GM18520 (cell line): ENCODE measurements at regions not wholly inside any gene's neighbourhood (a gene's known extent, or its start where the extent isn't known, plus 50 kb on each side); places are given as distances from the start of the nearest gene placed in this dataset.
"Not testable (repeated sequence)": the region's sequence is repeated elsewhere in the genome, so short reads cannot be mapped to it uniquely, and the experiment has no call there.

Experiments
- ATAC-seq: cut with Tn5 transposase; IDR thresholded peaks from one replicate; pipeline ENCODE4 v1.9.1; 2021; ENCODE audit not compliant: unreplicated experiment

GRCh38 chr1:81304187-81304586, 496.5 kb upstream of the ADGRL2 start:
- ATAC-seq: no peak

GRCh38 chr1:81299892-81300291, 500.8 kb upstream of the ADGRL2 start:
- ATAC-seq: no peak

- no peak for ATAC-seq
Measured at GRCh38 chr1:81298266-81298665, 502.5 kb upstream of the ADGRL2 start.

GRCh38 chr1:81296601-81297000, 504.1 kb upstream of the ADGRL2 start:
- ATAC-seq: no peak

GRCh38 chr1:81290326-81290725, 510.4 kb upstream of the ADGRL2 start:
- ATAC-seq: no peak

- no peak for ATAC-seq
Measured at GRCh38 chr1:81288689-81289088, 512.0 kb upstream of the ADGRL2 start.

GRCh38 chr1:81287411-81288080, 513.2 kb upstream of the ADGRL2 start:
- no peak for ATAC-seq

- ATAC-seq: no peak
Measured at GRCh38 chr1:81270051-81270450, 530.7 kb upstream of the ADGRL2 start.

- no peak for ATAC-seq
Measured at GRCh38 chr1:81264976-81265375, 535.8 kb upstream of the ADGRL2 start.

GRCh38 chr1:81259625-81260411, 540.9 kb upstream of the ADGRL2 start:
- ATAC-seq: no peak

- no peak for ATAC-seq
Measured at GRCh38 chr1:81254560-81254959, 546.2 kb upstream of the ADGRL2 start.

GRCh38 chr1:81254068-81254467, 546.7 kb upstream of the ADGRL2 start:
- ATAC-seq: no peak

GRCh38 chr1:81252471-81253151, 548.1 kb upstream of the ADGRL2 start:
- no peak for ATAC-seq

- ATAC-seq: not testable (repeated sequence)
Measured at GRCh38 chr1:81250825-81251224, 549.9 kb upstream of the ADGRL2 start.

- not testable (repeated sequence) for ATAC-seq
Measured at GRCh38 chr1:81245084-81245715, 555.5 kb upstream of the ADGRL2 start.

- not testable (repeated sequence) for ATAC-seq
Measured at GRCh38 chr1:81244612-81245011, 556.1 kb upstream of the ADGRL2 start.

GRCh38 chr1:81242103-81242502, 558.6 kb upstream of the ADGRL2 start:
- ATAC-seq: no peak

GRCh38 chr1:81238129-81238528, 562.6 kb upstream of the ADGRL2 start:
- ATAC-seq: no peak

GRCh38 chr1:81237473-81238089, 563.2 kb upstream of the ADGRL2 start:
- ATAC-seq: no peak

GRCh38 chr1:81234237-81234636, 566.5 kb upstream of the ADGRL2 start:
- ATAC-seq: no peak

GRCh38 chr1:81233591-81233990, 567.1 kb upstream of the ADGRL2 start:
- no peak for ATAC-seq
